ENCODE measurements at regions not wholly inside any gene's neighbourhood (a gene's known extent, or its start where the extent isn't known, plus 50 kb on each side); places are given as distances from the start of the nearest gene placed in this dataset.
"Not testable (repeated sequence)": the region's sequence is repeated elsewhere in the genome, so short reads cannot be mapped to it uniquely, and the experiment has no call there.

- no peak for DNase-seq (ENCODE audit: low spot score)
Observed at GRCh38 chr14:89743828-89744227, 210.7 kb downstream of the EFCAB11 start.

- no peak for DNase-seq (ENCODE audit: low spot score)
Observed at GRCh38 chr14:89740241-89740640, 214.3 kb downstream of the EFCAB11 start.

DNA sequence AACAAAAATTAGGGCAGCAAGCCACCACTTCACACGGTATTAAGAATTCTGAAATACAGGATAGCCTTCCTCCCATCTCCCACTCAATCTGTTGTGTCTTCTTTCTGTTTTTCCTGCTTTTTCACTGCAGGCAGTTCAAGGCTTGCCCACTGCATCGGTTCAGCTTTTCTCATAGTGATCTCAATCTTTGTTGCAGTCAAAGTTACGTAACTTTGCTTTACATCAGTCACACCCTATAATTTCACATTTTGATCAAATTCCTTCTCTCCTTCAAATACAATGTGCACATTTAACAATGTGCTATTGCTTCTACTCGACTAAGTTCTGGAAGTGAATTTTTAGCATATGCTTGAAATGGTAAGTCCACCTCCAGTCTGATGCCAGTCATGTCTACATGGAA is 217.6 kb downstream of the EFCAB11 start:
- DNase-seq (ENCODE audit: low spot score): no peak

DNA sequence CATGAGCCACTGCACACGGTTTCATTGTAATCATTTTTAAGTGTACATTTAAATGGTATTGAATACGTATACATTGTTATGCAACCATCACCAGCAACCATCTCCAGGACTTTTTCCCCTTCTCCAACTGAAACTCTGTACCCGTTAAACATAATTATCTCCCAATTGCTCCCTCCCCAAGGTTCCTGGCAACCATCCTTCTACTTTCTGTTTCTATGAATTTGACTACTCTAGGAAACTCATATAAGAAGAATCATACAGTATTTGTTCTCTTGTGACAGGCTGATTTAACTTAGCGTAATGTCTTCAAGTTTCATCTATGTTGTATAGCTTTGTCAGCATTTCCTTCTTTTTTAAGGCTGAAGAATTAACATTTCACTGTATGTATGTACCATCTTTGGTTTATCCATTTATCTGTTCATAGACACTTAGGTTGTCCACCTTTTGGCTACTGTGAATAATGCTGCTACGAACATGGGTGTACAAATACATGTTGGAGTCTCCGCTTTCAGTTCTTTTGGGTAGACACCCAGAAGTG is 223.1 kb downstream of the EFCAB11 start:
- no peak for DNase-seq (ENCODE audit: low spot score)

GRCh38 chr14:89730687-89731086 is 223.8 kb downstream of the EFCAB11 start:
- no peak for DNase-seq (ENCODE audit: low spot score)

GRCh38 chr14:89728964-89729363 is 225.6 kb downstream of the EFCAB11 start:
- no peak for DNase-seq (ENCODE audit: low spot score)

DNA sequence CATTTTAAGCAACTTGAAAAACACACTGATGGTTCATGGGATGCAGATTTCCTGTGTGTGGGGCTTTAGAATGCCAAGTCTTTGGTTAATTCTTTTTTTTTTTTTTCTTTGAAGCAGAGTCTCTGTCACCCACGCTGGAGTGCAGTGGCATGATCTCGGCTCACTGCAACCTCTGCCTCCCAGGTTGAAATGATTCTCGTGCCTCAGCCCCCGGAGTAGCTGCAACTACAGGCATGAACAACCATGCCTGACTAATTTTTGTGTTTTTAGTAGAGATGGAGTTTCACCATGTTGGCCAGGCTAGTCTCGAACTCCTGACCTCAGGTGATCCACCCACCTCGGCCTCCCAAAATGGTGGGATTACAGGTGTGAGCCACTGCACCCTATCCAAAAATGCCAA is 228.3 kb downstream of the EFCAB11 start:
- not testable (repeated sequence) for DNase-seq (ENCODE audit: low spot score)

GRCh38 chr14:89724628-89724960 is 229.9 kb downstream of the EFCAB11 start:
- no peak for DNase-seq (ENCODE audit: low spot score)

GRCh38 chr14:89723930-89724627 is 230.5 kb downstream of the EFCAB11 start:
- no peak for DNase-seq (ENCODE audit: low spot score)

DNA sequence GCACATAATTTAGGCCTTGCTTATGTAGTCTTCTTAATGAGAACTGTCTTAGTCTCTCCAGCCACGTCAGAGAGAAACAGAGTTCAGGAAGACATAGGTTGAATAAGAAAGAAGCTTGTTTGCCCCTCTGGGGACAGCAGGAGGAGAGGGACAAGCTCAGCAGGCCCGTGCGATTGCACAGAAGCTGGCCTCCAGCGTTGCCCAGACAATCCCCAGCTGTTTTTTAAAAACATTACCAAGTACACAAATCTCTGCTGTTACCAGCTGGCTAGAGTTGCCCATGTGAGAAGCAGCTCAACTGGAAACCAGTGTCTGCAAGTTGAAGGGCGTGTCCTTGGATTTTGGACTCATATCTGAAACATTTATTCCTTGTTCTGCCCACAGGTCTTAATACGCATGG is 232.6 kb downstream of the EFCAB11 start:
- no peak for DNase-seq (ENCODE audit: low spot score)

DNA sequence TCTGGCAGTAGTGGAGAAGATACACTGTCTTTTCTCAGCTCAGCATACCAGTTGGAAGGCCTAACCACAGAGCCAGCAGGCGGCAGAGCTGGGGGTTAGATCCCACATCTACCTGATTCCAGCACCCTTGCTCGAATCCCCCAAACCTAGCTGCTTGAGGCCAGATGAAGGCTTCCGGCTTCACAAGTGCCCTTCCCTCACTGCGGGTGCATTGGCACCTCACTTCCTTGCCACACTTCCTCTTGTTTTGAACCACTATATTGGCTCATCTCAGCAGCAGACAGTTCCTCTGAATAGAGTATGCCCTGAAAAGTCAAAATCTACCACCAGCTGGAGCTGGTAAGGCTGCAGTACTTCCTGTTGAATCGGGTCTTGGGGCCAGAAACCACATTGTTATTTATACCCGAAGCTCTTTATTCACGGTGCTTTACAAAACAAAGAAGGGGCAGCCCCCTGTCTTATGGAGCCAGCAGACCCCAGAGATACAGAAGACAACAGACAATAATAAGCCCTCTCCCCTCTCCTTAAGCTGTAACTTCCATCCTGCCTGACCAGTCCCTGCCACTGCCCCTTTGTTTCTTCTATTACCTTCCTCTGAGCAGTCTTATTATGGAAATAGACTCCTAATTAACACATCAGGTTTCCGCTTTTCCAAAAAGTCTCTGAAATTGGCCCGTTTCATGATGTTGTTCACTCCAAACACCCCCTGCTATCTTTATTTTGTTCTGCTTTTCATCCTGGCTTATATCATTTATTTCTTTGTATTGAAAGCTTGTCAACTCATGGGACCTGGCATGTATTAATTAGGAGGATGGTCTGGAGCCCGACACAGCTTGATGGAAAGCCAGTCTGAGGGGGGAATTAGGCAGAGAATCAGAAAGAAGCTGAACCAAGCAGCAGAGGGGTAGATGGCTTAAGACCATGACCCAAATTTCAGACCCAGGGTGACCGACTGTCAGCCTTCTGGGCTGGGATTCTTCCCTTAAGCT is 233.5 kb downstream of the EFCAB11 start:
- peak; percentile 55 for DNase-seq (ENCODE audit: low spot score)

DNA sequence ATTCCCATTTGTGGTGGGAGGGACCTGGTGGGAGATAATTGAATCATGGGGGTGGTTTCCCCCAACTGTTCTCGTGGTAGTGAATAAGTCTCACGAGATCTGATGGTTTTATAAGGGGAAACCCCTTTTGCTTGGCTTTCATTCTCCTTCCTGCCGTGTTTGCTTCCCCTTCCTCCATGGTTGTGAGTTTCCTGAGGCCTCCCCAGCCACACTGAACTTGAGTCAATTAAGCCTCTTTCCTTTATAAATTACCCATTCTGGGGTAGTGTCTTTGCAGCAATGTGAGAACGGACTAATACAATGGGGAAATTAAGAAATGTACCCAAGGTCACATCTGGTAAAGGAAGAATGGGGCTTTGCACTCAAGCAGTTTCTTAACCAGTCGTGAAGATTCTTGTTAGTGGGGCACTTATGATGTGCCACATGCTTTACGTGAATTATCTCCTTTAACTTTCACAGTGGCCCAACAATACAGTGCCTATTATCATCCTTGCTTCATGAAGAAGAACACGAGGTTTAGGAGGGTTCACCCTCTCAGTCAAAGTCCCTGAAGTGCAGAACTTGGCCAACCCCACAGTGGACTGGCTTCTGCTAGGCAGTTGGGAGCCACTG is 234.3 kb downstream of the EFCAB11 start:
- DNase-seq (ENCODE audit: low spot score): no peak

DNA sequence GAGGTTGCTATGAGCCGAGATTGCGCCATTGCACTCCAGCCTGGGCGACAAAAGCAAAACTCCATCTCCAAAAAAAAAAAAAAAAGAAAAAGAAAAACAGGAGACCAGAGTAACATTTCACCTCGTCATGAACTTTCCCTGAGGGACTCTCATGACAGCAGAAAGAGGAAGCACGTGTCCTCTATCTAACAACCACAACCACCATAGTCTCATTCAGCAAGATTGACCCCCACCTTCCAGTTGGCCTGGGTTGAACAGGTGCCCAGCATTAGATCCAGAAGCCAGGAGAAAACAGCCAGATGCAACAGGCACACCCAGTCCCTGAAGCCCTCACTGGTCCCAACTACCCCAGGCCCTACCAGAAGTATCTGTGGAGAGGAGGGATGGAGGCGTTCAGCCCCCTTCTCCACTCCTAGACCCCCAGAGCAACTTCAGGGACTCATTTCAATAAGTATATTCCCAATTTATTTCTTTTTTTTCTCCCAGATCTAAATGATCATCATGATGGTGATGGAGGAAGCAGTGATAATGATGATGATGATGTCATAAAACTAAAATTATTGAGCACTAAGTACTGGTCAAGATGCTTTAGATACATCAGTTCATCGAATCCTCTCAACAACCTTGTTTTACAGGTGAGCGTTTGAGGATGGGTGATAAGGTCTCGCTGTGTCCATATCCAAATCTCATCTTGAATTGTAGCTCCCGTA is 235.0 kb downstream of the EFCAB11 start:
- DNase-seq (ENCODE audit: low spot score): no peak

DNA sequence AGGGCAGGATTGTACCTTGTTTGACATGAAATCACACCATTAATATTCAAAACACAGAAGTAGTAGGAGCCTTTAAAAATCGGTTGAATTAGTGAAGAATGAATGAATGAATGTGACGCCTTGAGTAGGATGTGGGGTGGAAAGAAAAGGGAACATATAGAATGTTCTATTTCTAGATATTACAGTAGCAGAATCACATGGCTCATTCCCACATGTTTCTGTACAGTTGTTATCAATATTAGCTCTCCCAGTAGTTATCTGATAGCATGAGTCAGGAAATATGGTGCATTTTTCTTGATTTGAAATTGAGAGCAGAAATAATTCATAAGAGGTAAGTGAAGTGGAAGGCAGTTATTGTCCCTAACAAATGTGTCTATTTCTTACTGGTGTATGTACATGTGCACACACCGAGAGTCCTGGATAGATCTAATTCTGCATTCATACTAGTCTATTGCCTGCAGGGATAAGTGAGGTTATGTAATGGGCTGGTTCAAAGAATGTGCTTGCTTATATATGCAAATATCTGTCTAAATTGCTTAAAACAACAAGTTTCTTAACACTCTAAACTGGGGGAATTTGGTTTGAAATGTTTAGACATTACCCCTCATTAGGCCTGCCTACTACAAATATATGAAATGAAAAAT is 245.4 kb downstream of the EFCAB11 start:
- no peak for DNase-seq (ENCODE audit: low spot score)

- no peak for DNase-seq (ENCODE audit: low spot score)
Observed at GRCh38 chr14:89707086-89707485, 247.4 kb downstream of the EFCAB11 start.

DNA sequence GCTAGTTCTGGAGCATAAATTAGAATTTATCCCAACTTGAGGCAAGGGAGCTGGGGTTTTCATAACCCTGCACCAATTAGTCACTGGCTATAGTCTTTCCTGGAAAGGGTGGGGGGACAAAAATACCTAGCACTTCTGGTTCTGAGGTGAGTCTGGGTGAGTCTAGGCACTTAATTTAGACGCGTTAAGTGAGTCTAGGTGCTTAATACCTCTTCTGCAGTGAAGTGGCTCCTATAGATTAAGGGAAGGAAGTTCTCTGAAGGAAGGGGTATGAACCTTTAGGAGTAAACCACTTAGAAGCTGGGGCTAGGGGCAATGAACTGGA is 251.7 kb downstream of the EFCAB11 start:
- no peak for DNase-seq (ENCODE audit: low spot score)

- DNase-seq (ENCODE audit: low spot score): no peak
Observed at GRCh38 chr14:89702073-89702875, 252.3 kb downstream of the EFCAB11 start.

DNA sequence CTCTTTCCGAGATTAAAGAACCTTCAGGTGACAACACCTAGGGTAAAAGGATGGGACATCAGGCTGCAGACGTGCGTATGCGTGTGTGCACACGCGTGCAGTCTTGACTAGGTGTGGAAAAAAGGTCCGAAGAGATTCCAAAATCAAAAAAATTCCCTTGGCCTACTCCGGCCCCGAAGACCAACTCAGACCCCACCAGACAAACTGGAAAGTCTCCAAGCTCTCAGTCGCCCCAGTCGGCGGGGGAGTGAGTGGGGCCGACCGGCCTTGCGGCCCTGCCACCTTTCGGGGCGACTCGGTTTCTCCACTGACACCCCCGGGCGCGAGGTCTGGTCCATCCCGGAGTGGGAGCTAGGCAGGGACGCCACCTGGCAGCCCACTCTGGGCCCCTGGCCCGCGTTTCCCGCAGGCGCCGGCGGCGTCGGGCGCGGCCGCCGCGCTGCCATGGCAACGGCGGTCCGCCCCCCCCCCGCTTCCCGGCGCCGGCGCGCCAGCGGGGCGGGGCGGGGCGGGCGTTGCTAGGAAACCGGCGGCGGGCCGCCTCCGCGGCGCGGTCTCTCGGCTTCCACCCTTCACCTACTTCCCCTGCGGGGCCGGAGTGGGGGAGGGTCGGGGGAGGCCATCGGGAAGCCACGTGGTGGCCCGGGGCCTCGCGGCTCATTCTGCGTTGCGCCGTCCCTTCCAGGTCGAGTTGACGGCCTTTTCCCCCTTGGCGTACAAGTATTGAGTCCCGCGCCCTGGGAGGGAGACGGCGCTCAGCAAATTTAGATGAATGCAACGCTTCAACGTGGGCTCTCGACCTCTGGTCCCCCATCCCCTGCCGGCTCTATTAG is 253.1 kb downstream of the EFCAB11 start:
- DNase-seq (ENCODE audit: low spot score): peak; percentile 98

GRCh38 chr14:89700801-89701200 is 253.7 kb downstream of the EFCAB11 start:
- no peak for DNase-seq (ENCODE audit: low spot score)

- no peak for DNase-seq (ENCODE audit: low spot score)
Observed at GRCh38 chr14:89699071-89699470, 255.5 kb downstream of the EFCAB11 start.

Data from iPS-NIHi11 (cell line).